Heart left ventricle (tissue), 16 donors: ENCODE measurements at regions not wholly inside any gene's neighbourhood (a gene's known extent, or its start where the extent isn't known, plus 50 kb on each side); places are given as distances from the start of the nearest gene placed in this dataset.

ENCODE experiments used
- ATAC-seq, 4 donors: fragments of 200-7000 bp; cut with Tn5 transposase; one replicate each; pipeline ENCODE4 v1.9.1; 2020 to 2022; ENCODE audit warnings: moderate library complexity in 4 of 4, mild to moderate bottlenecking in 3 of 4, moderate number of reproducible peaks in 1 of 4
- DNase-seq, 5 donors: peaks; one replicate each; pipeline ENCODE4 v3.0.0-alpha.2; 2020
- H3K27ac ChIP-seq, 12 donors: fragments of 200-600 bp; sonication (generic) in 4 of 12; one replicate each; pipeline versions ENCODE4 v1.5.0 to v1.8.0; 2016 to 2022; ENCODE audit warnings: mild to moderate bottlenecking in 2 of 12
- H3K27me3 ChIP-seq, 9 donors: fragments of 200-600 bp; sonication (generic) in 2 of 9; one replicate each; pipeline versions ENCODE4 v1.5.1 to v1.8.0; 2016 to 2022; ENCODE audit warnings: mild to moderate bottlenecking in 3 of 9
- H3K36me3 ChIP-seq, 9 donors: fragments of 200-600 bp; sonication (generic) in 2 of 9; one replicate each; pipeline versions ENCODE4 v1.5.0 to v1.8.0; 2018 to 2022; ENCODE audit warnings: mild to moderate bottlenecking in 2 of 9
- H3K4me1 ChIP-seq, 12 donors: fragments of 200-600 bp; sonication (generic) in 4 of 12; one replicate each; pipeline versions ENCODE4 v1.5.0 to v1.8.0; 2016 to 2022; ENCODE audit warnings: mild to moderate bottlenecking in 3 of 12
- H3K4me3 ChIP-seq, 12 donors: fragments of 200-600 bp; sonication (generic) in 4 of 12; one replicate each; pipeline versions ENCODE4 v1.5.0 to v1.8.0; 2017 to 2022; ENCODE audit warnings: mild to moderate bottlenecking in 9 of 12, moderate library complexity in 4 of 12
- H3K9me3 ChIP-seq, 12 donors: fragments of 200-600 bp; sonication (generic) in 4 of 12; one replicate each; pipeline versions ENCODE4 v1.5.0 to v1.8.0; 2016 to 2022; ENCODE audit warnings: mild to moderate bottlenecking in 1 of 12
- CTCF ChIP-seq, 12 donors: fragments of 200-600 bp; sonication (generic) in 4 of 12; IDR thresholded peaks; one replicate each; pipeline versions ENCODE4 v1.5.0 to v1.8.0; 2018 to 2022; ENCODE audit warnings: antibody characterized with exemption in 12 of 12, mild to moderate bottlenecking in 5 of 12
- POLR2A ChIP-seq, 2 donors: fragments of 450-650 bp; IDR thresholded peaks; one replicate each; pipeline ENCODE4 v1.6.1; 2017; ENCODE audit warnings: antibody characterized with exemption in 2 of 2, mild to moderate bottlenecking in 2 of 2, moderate library complexity in 2 of 2
- WGBS, 4 donors: extraction: QIAGEN DNeasy Blood & Tissue Kit in 2 of 4; methylation state at CpG; one replicate each; pipeline versions ENCODE4 v1.1.5 to v1.1.7; 2013 to 2018; 5-methylcytosine and 5-hydroxymethylcytosine counted together
- intact Hi-C, 10 donors: fragments of 100-400 bp; cut with DNase I; formaldehyde crosslinking; loops; one replicate each; pipeline versions ENCODE4 v1.11.1 to v1.14.2; 2022
- donor health status: ischemic (EF 13 %, LVEDD 7.1; RV severe dilation, severe dysfunction).
- donor health status: healthy with polysubstance abuse.
- donor health status: DM: no; HTN: yes; CAD: no.
- donor health status: DM: no; HTN: no; CAD: no.
- donor health status: ischemic (EF 25% LVEDD 6.9; RV normal size, moderate dysfunction).
- donor health status: ischemic (EF 25% LVEDD 5.7; RV mildly dilated, moderate dysfunction).
- donor health status: healthy.
- donor health status: DM: yes; HTN: yes; CAD: no.
- donor health status: ischemic (EF 35%, LVEDD 5.7; RV mildly dilated, moderate dysfunction).
- donor health status: nonischemic (EF 11% LVEDD 7.7; RV severe dilation, severe dysfunction).
- donor health status: DM: yes; HTN: yes; CAD: no.
- donor health status: PGD.
- donor health status: ischemic (EF 29% LVEDD 5.4; RV normal size, mild dysfunction).
- donor health status: nonischemic (EF 23%, LVEDD 6.1; RV moderate dilation, normal function).

DNA sequence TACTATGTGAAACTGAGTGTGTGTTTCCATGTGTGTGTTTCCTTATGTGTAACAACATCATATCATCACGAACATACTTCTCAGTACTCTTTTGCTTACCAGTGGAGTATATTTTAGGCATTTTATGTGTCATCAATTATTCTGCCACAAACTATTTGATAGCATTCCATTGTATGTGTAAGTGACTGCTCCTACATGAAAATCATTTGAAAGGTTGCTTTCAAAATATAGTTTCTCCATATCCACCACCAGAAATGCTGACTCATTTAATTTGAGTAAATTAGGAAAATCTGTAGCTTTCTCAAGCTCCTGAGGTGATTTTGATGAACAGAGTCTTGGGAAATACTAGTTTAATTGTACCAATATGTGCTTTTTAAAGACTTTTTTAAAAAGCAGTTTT is 376.2 kb downstream of the PCDH18 start:
- ATAC-seq: no peak
- TF ChIP-seq CTCF (IDR thresholded peaks at IDR 0.05) (no peak), POLR2A (IDR thresholded peaks at IDR 0.05) (no peak)
- H3K36me3 ChIP-seq: no peaks in the 10 kb centered on the region
- H3K4me1 ChIP-seq: no peaks in the 10 kb centered on the region
- H3K27me3 ChIP-seq: no peaks in the 10 kb centered on the region
- no peak for DNase-seq
- H3K9me3 ChIP-seq: no peaks in the 10 kb centered on the region
- intact Hi-C loops: no loop called here
- no peak overlapping the region for H3K27ac ChIP-seq
- no peak overlapping the region for H3K4me3 ChIP-seq
- WGBS, 4 donors: 88 to 94% (median 90%) methylated on average over 1 of the region's 1 CpG

GRCh38 chr4:137131201-137131600 is 401.1 kb downstream of the PCDH18 start:
- intact Hi-C loops: no loop called here
- TF ChIP-seq POLR2A (IDR thresholded peaks at IDR 0.05): no peak
- no peak for TF ChIP-seq CTCF (IDR thresholded peaks at IDR 0.05)

GRCh38 chr4:137129845-137130244 is 402.4 kb downstream of the PCDH18 start:
- intact Hi-C loops: loop anchor here in 8 of 10 donors (5.0 to 10.0 kb wide), 12 partner anchors 145 to 1745 kb away; partner anchors contain the start of gene PCDH18 (in 2 of the 8)
- no peaks in the 10 kb centered on the region for H3K36me3 ChIP-seq
- no peak for ATAC-seq
- 81 to 93% (median 84%) methylated on average over 1 of the region's 1 CpG for WGBS, 4 donors
- H3K4me1 ChIP-seq: no peaks in the 10 kb centered on the region
- H3K27ac ChIP-seq: no peak overlapping the region
- TF ChIP-seq CTCF (IDR thresholded peaks at IDR 0.05) (no peak), POLR2A (IDR thresholded peaks at IDR 0.05) (no peak)
- peaks cover 0 to 3% (median 0%) of the 10 kb centered on the region in 9 donors for H3K27me3 ChIP-seq
- no peak for DNase-seq
- no peaks in the 10 kb centered on the region for H3K9me3 ChIP-seq
- H3K4me3 ChIP-seq: no peak overlapping the region

More at GRCh38 chr4:137131201-137131600, 401.1 kb downstream of the PCDH18 start:
- no peak overlapping the region for H3K27ac ChIP-seq
- DNase-seq (no peak), ATAC-seq (no peak)
- H3K36me3 ChIP-seq: no peaks in the 10 kb centered on the region
- peaks cover 0 to 3% (median 0%) of the 10 kb centered on the region in 9 donors for H3K27me3 ChIP-seq
- H3K4me3 ChIP-seq: no peak overlapping the region
- H3K4me1 ChIP-seq: no peaks in the 10 kb centered on the region
- H3K9me3 ChIP-seq: no peaks in the 10 kb centered on the region

DNA sequence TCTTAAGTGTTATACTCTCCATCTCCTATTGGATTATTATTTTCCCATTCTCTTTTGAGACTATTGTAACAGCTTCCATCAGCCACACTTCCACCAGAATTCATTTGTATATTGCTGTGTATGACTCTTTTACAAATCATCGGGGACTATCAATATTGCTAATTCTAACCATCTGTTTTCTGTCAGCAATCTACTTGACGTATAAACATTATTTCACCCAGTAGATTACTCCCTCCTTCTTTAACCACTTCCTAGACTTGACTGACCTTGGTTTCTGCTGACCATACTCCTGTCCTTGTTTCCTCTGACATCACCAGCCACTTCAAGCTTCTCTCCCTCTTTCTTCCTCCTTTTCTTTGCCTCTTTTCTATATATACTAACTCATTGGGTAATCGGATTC is 402.9 kb downstream of the PCDH18 start:
- H3K27ac ChIP-seq: no peak overlapping the region
- H3K36me3 ChIP-seq: no peaks in the 10 kb centered on the region
- no peaks in the 10 kb centered on the region for H3K4me1 ChIP-seq
- 55 to 71% (median 59%) methylated on average over 3 of the region's 3 CpGs for WGBS, 4 donors
- no peak for DNase-seq
- H3K4me3 ChIP-seq: no peak overlapping the region
- TF ChIP-seq POLR2A (IDR thresholded peaks at IDR 0.05) (no peak), CTCF (IDR thresholded peaks at IDR 0.05) (no peak)
- peaks cover 0 to 3% (median 0%) of the 10 kb centered on the region in 9 donors for H3K27me3 ChIP-seq
- no peaks in the 10 kb centered on the region for H3K9me3 ChIP-seq
- ATAC-seq: no peak
- intact Hi-C loops: loop anchor here in 8 of 10 donors (5.0 to 10.0 kb wide), 12 partner anchors 145 to 1745 kb away; partner anchors contain the start of gene PCDH18 (in 2 of the 8)
